T-helper 2 cell treated with Interferon-gamma antibody and Interleukin-4, amounts not matched to agents 100 ng/mL and 5 ng/mL, for 36 hours (primary cell): ENCODE measurements at regions not wholly inside any gene's neighbourhood (a gene's known extent, or its start where the extent isn't known, plus 50 kb on each side); places are given as distances from the start of the nearest gene placed in this dataset.

Source experiments
- intact Hi-C: fragments of 100-400 bp; cut with micrococcal nuclease; formaldehyde crosslinking; loops from one replicate; pipeline ENCODE4 v1.15.1; 2023

GRCh38 chr2:145692971-145693478, 1173.1 kb upstream of the ZEB2 start:
- intact Hi-C loops, result no loop called here

- intact Hi-C loops, result no loop called here
Observed at GRCh38 chr2:145691659-145692058, 1171.7 kb upstream of the ZEB2 start.

- intact Hi-C loops, result no loop called here
Observed at GRCh38 chr2:145690183-145690778, 1170.4 kb upstream of the ZEB2 start.

GRCh38 chr2:145689277-145689676, 1169.4 kb upstream of the ZEB2 start:
- intact Hi-C loops, result no loop called here

- intact Hi-C loops, result no loop called here
Observed at GRCh38 chr2:145688156-145688555, 1168.2 kb upstream of the ZEB2 start.

GRCh38 chr2:145687442-145688134, 1167.7 kb upstream of the ZEB2 start:
- intact Hi-C loops, result no loop called here

- intact Hi-C loops, result no loop called here
Observed at GRCh38 chr2:145685383-145686050, 1165.6 kb upstream of the ZEB2 start.

GRCh38 chr2:145682546-145683157, 1162.7 kb upstream of the ZEB2 start:
- intact Hi-C loops, result no loop called here

- intact Hi-C loops, result no loop called here
Observed at GRCh38 chr2:145680276-145680675, 1160.4 kb upstream of the ZEB2 start.

- intact Hi-C loops, result no loop called here
Observed at GRCh38 chr2:145677371-145677770, 1157.5 kb upstream of the ZEB2 start.

- intact Hi-C loops, result no loop called here
Observed at GRCh38 chr2:145674705-145675104, 1154.8 kb upstream of the ZEB2 start.

GRCh38 chr2:145669301-145669700, 1149.4 kb upstream of the ZEB2 start:
- intact Hi-C loops, result no loop called here

- intact Hi-C loops, result no loop called here
Observed at GRCh38 chr2:145666552-145666951, 1146.6 kb upstream of the ZEB2 start.

GRCh38 chr2:145657265-145657664, 1137.3 kb upstream of the ZEB2 start:
- intact Hi-C loops, result no loop called here

- intact Hi-C loops, result no loop called here
Observed at GRCh38 chr2:145655165-145655765, 1135.3 kb upstream of the ZEB2 start.

GRCh38 chr2:145654746-145655145, 1134.8 kb upstream of the ZEB2 start:
- intact Hi-C loops, result no loop called here

- intact Hi-C loops, result no loop called here
Observed at GRCh38 chr2:145654156-145654555, 1134.2 kb upstream of the ZEB2 start.

GRCh38 chr2:145653553-145653952, 1133.6 kb upstream of the ZEB2 start:
- intact Hi-C loops, result no loop called here

- intact Hi-C loops, result no loop called here
Observed at GRCh38 chr2:145652571-145653545, 1132.9 kb upstream of the ZEB2 start.

GRCh38 chr2:145652036-145652435, 1132.1 kb upstream of the ZEB2 start:
- intact Hi-C loops, result no loop called here
